Chondrocyte (in vitro differentiated cells): ENCODE measurements at regions not wholly inside any gene's neighbourhood (a gene's known extent, or its start where the extent isn't known, plus 50 kb on each side); places are given as distances from the start of the nearest gene placed in this dataset.
A peak's percentile ranks its signal among the peaks of the same experiment; 100 is the strongest.

Experiments
- DNase-seq: peaks from one replicate; pipeline ENCODE4 v3.0.0; 2021; ENCODE audit warnings: mixed read lengths, low spot score
- H3K27ac Mint-ChIP-seq: one replicate; pipeline ENCODE4 v1.8.0; 2021; ENCODE audit warnings: mild to moderate bottlenecking, moderate library complexity, mixed read lengths; ENCODE audit not compliant: unreplicated experiment
- H3K27me3 Mint-ChIP-seq: 2 replicates; pipeline ENCODE4 v1.8.0; 2021; ENCODE audit warnings: low read depth, mixed read lengths
- H3K36me3 Mint-ChIP-seq: 2 replicates; pipeline ENCODE4 v1.8.0; 2021; ENCODE audit warnings: low read depth, mixed read lengths
- H3K4me1 Mint-ChIP-seq: 2 replicates; pipeline ENCODE4 v1.8.0; 2021; ENCODE audit warnings: low read depth, mild to moderate bottlenecking, mixed read lengths
- H3K4me3 Mint-ChIP-seq: one replicate; pipeline ENCODE4 v1.8.0; 2021; ENCODE audit warnings: mild to moderate bottlenecking, moderate library complexity, mixed read lengths; ENCODE audit not compliant: unreplicated experiment
- H3K9me3 Mint-ChIP-seq: 2 replicates; pipeline ENCODE4 v1.8.0; 2021; ENCODE audit warnings: low read depth, mixed read lengths
- CTCF ChIP-seq: fragments of 200-600 bp; sonication (generic); IDR thresholded peaks from 2 replicates; pipeline ENCODE4 v1.5.0; 2021; ENCODE audit warnings: antibody characterized with exemption, mild to moderate bottlenecking, moderate library complexity

GRCh38 chr22:44425694-44426045 lies 72.4 kb downstream of the RTL6 start:
- H3K27ac Mint-ChIP-seq: peak overlapping the region; percentile 74

GRCh38 chr22:44424867-44425693 lies 73.0 kb downstream of the RTL6 start:
- Mint-ChIP-seq H3K27ac (peak overlapping the region; percentile 74), H3K4me1 (peaks cover 24% of the 10 kb centered on the region), H3K4me3 (no peak overlapping the region), H3K9me3 (peaks cover 8% of the 10 kb centered on the region), H3K36me3 (peaks cover 2% of the 10 kb centered on the region), H3K27me3 (peaks cover 7% of the 10 kb centered on the region)
- no peak for TF ChIP-seq CTCF
- no peak for DNase-seq

More at GRCh38 chr22:44425694-44426045, 72.4 kb downstream of the RTL6 start:
- H3K9me3 Mint-ChIP-seq: peaks cover 6% of the 10 kb centered on the region
- H3K36me3 Mint-ChIP-seq: peaks cover 2% of the 10 kb centered on the region
- peaks cover 24% of the 10 kb centered on the region for H3K4me1 Mint-ChIP-seq
- DNase-seq: no peak
- peaks cover 7% of the 10 kb centered on the region for H3K27me3 Mint-ChIP-seq
- H3K4me3 Mint-ChIP-seq: no peak overlapping the region
- no peak for TF ChIP-seq CTCF

GRCh38 chr22:44424359-44424682 lies 73.7 kb downstream of the RTL6 start:
- no peak for DNase-seq
- Mint-ChIP-seq H3K27me3 (peaks cover 2% of the 10 kb centered on the region), H3K36me3 (peaks cover 5% of the 10 kb centered on the region), H3K27ac (no peak overlapping the region), H3K4me1 (peaks cover 24% of the 10 kb centered on the region), H3K9me3 (peaks cover 16% of the 10 kb centered on the region), H3K4me3 (no peak overlapping the region)
- no peak for TF ChIP-seq CTCF

- Mint-ChIP-seq H3K9me3 (peaks cover 21% of the 10 kb centered on the region), H3K4me3 (no peak overlapping the region), H3K27ac (no peak overlapping the region), H3K4me1 (peaks cover 24% of the 10 kb centered on the region), H3K36me3 (peaks cover 5% of the 10 kb centered on the region), H3K27me3 (peaks cover 3% of the 10 kb centered on the region)
- no peak for TF ChIP-seq CTCF
- no peak for DNase-seq
Observed at GRCh38 chr22:44423556-44424358, 74.3 kb downstream of the RTL6 start.

- Mint-ChIP-seq H3K27ac (no peak overlapping the region), H3K27me3 (peaks cover 9% of the 10 kb centered on the region), H3K4me1 (peaks cover 24% of the 10 kb centered on the region), H3K9me3 (peaks cover 23% of the 10 kb centered on the region), H3K4me3 (no peak overlapping the region), H3K36me3 (peaks cover 5% of the 10 kb centered on the region)
- TF ChIP-seq CTCF: no peak
- DNase-seq: no peak
Observed at GRCh38 chr22:44422746-44423380, 75.2 kb downstream of the RTL6 start.
